PC-3 (cell line): ENCODE measurements at regions not wholly inside any gene's neighbourhood (a gene's known extent, or its start where the extent isn't known, plus 50 kb on each side); places are given as distances from the start of the nearest gene placed in this dataset.

Source experiments
- ATAC-seq: fragments of 200-7000 bp; cut with Tn5 transposase; 2 replicates; pipeline ENCODE4 v1.9.1; 2020; ENCODE audit warnings: mild to moderate bottlenecking, moderate library complexity
- BruUV-seq: library from RNA; stranded (reverse); fragments of 400-500 nt; replicated peaks from 2 replicates; lab custom pipeline; 2021; lab: Mats Ljungman, UMichigan
- CTCF ChIA-PET: fragments of 300-600 bp; sonication (Branson Sonifier 250); formaldehyde crosslinking; loops from one replicate; lab custom pipeline; 2022; ENCODE audit warnings: antibody characterized with exemption; lab: Charles Lee
- POLR2A ChIA-PET: fragments of 300-600 bp; sonication (Branson Sonifier 250); formaldehyde crosslinking; loops from one replicate; lab custom pipeline; 2022; ENCODE audit warnings: antibody characterized with exemption; ENCODE audit not compliant: unreplicated experiment; lab: Charles Lee
- DNase-seq: peaks from one replicate; pipeline ENCODE4 v3.0.0-alpha.2; 2015
- H2AFZ ChIP-seq: fragments of 300-600 bp; sonication (generic); 2 replicates; pipeline ENCODE4 v1.6.0; 2016; ENCODE audit warnings: antibody characterized with exemption, low read length
- H3F3A ChIP-seq: fragments of 300-600 bp; sonication (generic); one replicate; pipeline ENCODE4 v1.6.0; 2017; ENCODE audit warnings: antibody characterized with exemption, low read length, control low read depth, mild to moderate bottlenecking; ENCODE audit not compliant: unreplicated experiment
- H3K27ac ChIP-seq: fragments of 300-600 bp; sonication (generic); 2 replicates; pipeline ENCODE4 v1.5.1; 2016; ENCODE audit warnings: mild to moderate bottlenecking, low read length
- H3K27me3 ChIP-seq: fragments of 300-600 bp; sonication (generic); 2 replicates; pipeline ENCODE4 v1.6.1; 2016; ENCODE audit warnings: low read length, mixed read lengths
- H3K36me3 ChIP-seq: fragments of 300-600 bp; sonication (generic); 2 replicates; pipeline ENCODE4 v1.6.1; 2016; ENCODE audit warnings: low read depth, mixed run types, low read length, mixed read lengths
- H3K4me1 ChIP-seq: fragments of 300-600 bp; sonication (generic); 2 replicates; pipeline ENCODE4 v1.5.1; 2016; ENCODE audit warnings: low read length; ENCODE audit not compliant: insufficient read depth
- H3K4me2 ChIP-seq: fragments of 300-600 bp; sonication (generic); 2 replicates; pipeline ENCODE4 v1.6.0; 2016; ENCODE audit warnings: low read length
- H3K4me3 ChIP-seq: fragments of 300-600 bp; sonication (generic); 2 replicates; pipeline ENCODE4 v1.5.1; 2016; ENCODE audit warnings: mild to moderate bottlenecking, low read length, mixed read lengths
- H3K79me2 ChIP-seq: fragments of 300-600 bp; sonication (generic); 2 replicates; pipeline ENCODE4 v1.6.1; 2017; ENCODE audit warnings: low read length, mixed read lengths
- H3K9ac ChIP-seq: fragments of 300-600 bp; sonication (generic); 2 replicates; pipeline ENCODE4 v1.6.0; 2016; ENCODE audit warnings: mild to moderate bottlenecking, low read length
- H3K9me2 ChIP-seq: fragments of 300-600 bp; sonication (generic); replicated peaks from 2 replicates; pipeline ENCODE4 v1.6.1; 2016; ENCODE audit warnings: mixed run types, low read length, mixed read lengths
- H3K9me3 ChIP-seq: fragments of 300-600 bp; sonication (generic); 2 replicates; pipeline ENCODE4 v1.6.1; 2016; ENCODE audit warnings: low read length, mixed read lengths
- H4K20me1 ChIP-seq: fragments of 300-600 bp; sonication (generic); 2 replicates; pipeline ENCODE4 v1.6.1; 2016; ENCODE audit warnings: low read length, mixed read lengths
- CTCF ChIP-seq: fragments of 300-600 bp; sonication (generic); conservative IDR thresholded peaks from 2 replicates; pipeline ENCODE4 v1.5.1; 2017; ENCODE audit warnings: antibody characterized with exemption, low read depth, mild to moderate bottlenecking, low read length
- EZH2 ChIP-seq: fragments of 300-600 bp; sonication (generic); IDR thresholded peaks from one replicate; pipeline ENCODE4 v1.6.1; 2017; ENCODE audit warnings: antibody characterized with exemption, mild to moderate bottlenecking, low read length; ENCODE audit not compliant: unreplicated experiment
- EZH2phosphoT487 ChIP-seq: fragments of 300-600 bp; sonication (generic); IDR thresholded peaks from 2 replicates; pipeline ENCODE4 v1.6.1; 2018; ENCODE audit warnings: mild to moderate bottlenecking, antibody characterized with exemption, low read length, borderline replicate concordance
- intact Hi-C: fragments of 100-400 bp; cut with micrococcal nuclease; formaldehyde crosslinking; loops from 2 replicates; pipeline ENCODE4 v1.9.0; 2023

GRCh38 chr6:82551831-82552230 lies 188.2 kb downstream of the TPBG start:
- intact Hi-C loops: no loop called here
- H2AFZ ChIP-seq: no peak overlapping the region
- ATAC-seq: no peak

GRCh38 chr6:82553863-82554531 lies 190.4 kb downstream of the TPBG start:
- ChIA-PET POLR2A (no interaction called here), CTCF (no interaction called here)
- Histone ChIP-seq H4K20me1 (no peaks in the 10 kb centered on the region), H3K9ac (no peak overlapping the region), H3K4me2 (no peak overlapping the region), H3K27ac (no peak overlapping the region), H3K4me1 (peaks cover 5% of the 10 kb centered on the region), H3K9me2 (no peaks in the 10 kb centered on the region), H3K27me3 (no peaks in the 10 kb centered on the region), H3F3A (no peaks in the 10 kb centered on the region), H2AFZ (no peak overlapping the region), H3K9me3 (no peaks in the 10 kb centered on the region), H3K36me3 (no peaks in the 10 kb centered on the region), H3K4me3 (no peak overlapping the region), H3K79me2 (no peaks in the 10 kb centered on the region)
- DNase-seq: no peak
- BruUV-seq: no TSS peak
- ATAC-seq: no peak
- TF ChIP-seq EZH2phosphoT487 (no peak), CTCF (no peak), EZH2 (no peak)
- intact Hi-C loops: no loop called here

More at GRCh38 chr6:82551831-82552230, 188.2 kb downstream of the TPBG start:
- Histone ChIP-seq H3K36me3 (no peaks in the 10 kb centered on the region), H3K4me3 (no peak overlapping the region), H3K9me3 (no peaks in the 10 kb centered on the region), H3K27me3 (no peaks in the 10 kb centered on the region), H4K20me1 (no peaks in the 10 kb centered on the region), H3K4me2 (no peak overlapping the region), H3K79me2 (no peaks in the 10 kb centered on the region), H3F3A (no peaks in the 10 kb centered on the region), H3K9ac (no peak overlapping the region), H3K4me1 (peaks cover 5% of the 10 kb centered on the region), H3K9me2 (no peaks in the 10 kb centered on the region), H3K27ac (no peak overlapping the region)
- POLR2A ChIA-PET: no interaction called here
- BruUV-seq: no TSS peak
- CTCF ChIA-PET: interaction anchor here (0.6 kb wide), 1 partner anchor 9 kb away, joined by 6 read pairs; no protein-coding TSS in a partner anchor
- no peak for DNase-seq
- TF ChIP-seq EZH2phosphoT487 (no peak), CTCF (no peak), EZH2 (no peak)

- Histone ChIP-seq H3K4me1 (peaks cover 5% of the 10 kb centered on the region), H3K27me3 (no peaks in the 10 kb centered on the region), H3K27ac (no peak overlapping the region), H2AFZ (no peak overlapping the region), H3K79me2 (no peaks in the 10 kb centered on the region), H3K36me3 (no peaks in the 10 kb centered on the region), H3K4me3 (no peak overlapping the region), H4K20me1 (no peaks in the 10 kb centered on the region), H3K9ac (no peak overlapping the region), H3K9me3 (no peaks in the 10 kb centered on the region), H3F3A (no peaks in the 10 kb centered on the region), H3K9me2 (no peaks in the 10 kb centered on the region), H3K4me2 (no peak overlapping the region)
- intact Hi-C loops: no loop called here
- TF ChIP-seq EZH2 (no peak), EZH2phosphoT487 (no peak), CTCF (no peak)
- ATAC-seq (no peak), DNase-seq (no peak)
- POLR2A ChIA-PET: no interaction called here
- CTCF ChIA-PET: no interaction called here
- no TSS peak for BruUV-seq
These were observed 191.0 kb downstream of the TPBG start for GRCh38 chr6:82554666-82555065.
